ENCODE measurements at regions not wholly inside any gene's neighbourhood (a gene's known extent, or its start where the extent isn't known, plus 50 kb on each side); places are given as distances from the start of the nearest gene placed in this dataset.

DNA sequence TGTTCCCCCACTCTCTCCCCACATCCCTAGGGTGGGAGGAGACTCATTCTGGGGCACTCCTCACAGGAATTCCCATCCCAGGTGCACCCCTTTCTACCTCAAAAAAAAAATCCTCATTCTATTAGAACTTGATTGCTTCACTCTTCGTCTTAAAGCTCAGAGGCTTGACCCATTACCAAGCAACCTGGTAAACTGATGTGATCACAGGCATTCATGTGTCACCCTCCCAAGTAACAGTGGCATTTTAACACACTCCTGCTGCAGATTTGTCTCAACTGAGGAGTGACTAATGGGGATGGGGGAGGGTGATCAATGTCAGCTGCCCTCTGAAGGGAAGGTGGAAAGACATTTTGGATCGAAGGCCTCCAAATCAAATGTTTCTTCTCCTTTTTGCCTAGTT lies 78.1 kb upstream of the PTHLH start:
- no peak overlapping the region for H3K4me3 Mint-ChIP-seq (ENCODE audit: low read depth, unreplicated experiment)
- H3K9me3 Mint-ChIP-seq (ENCODE audit: low read depth, unreplicated experiment), result no peaks in the 10 kb centered on the region

DNA sequence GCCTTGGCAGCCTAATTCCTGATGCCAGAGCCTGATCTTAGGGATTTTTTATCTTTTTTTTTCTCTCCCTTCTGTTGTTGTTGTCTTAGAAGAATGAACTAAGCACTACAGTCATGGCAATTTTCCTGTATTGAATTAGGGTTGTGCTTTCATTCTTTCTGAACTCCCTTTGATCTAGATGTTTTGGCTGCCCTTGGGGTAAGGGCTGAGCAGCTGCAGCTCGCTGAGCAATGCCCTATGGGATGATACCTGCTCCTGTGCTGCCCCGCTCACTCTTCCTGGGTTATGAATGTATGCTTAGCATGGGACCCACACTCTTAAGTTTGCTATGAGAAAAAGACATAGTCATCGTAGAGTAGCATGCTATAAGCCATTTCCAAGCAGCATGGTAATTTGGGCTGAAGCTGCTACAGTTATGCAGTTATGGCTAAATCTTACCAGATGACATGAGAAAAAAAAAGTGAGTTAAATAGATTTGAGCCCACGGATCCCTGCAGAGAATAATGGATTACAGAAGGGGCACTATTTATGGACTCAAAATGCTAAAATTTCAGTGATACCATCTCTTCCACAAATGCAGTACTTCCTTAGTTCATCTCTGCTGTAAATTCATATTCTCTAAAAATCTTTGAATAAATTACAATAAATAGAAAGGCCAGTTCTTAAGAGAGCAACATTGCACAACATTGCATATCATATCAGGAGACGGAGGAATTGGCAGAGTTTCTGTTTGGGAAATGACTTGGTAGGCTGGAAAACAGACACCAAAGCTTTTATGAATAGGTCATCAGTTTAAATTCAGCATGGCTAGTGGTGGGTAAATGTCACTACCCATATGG lies 79.2 kb upstream of the PTHLH start:
- Mint-ChIP-seq H3K27me3 (ENCODE audit: unreplicated experiment) (no peaks in the 10 kb centered on the region), H3K4me3 (ENCODE audit: low read depth, unreplicated experiment) (no peak overlapping the region), H3K27ac (ENCODE audit: unreplicated experiment) (peak overlapping the region; percentile 11), H3K4me1 (ENCODE audit: low read depth, unreplicated experiment) (no peaks in the 10 kb centered on the region), H3K36me3 (ENCODE audit: insufficient read depth, unreplicated experiment) (no peaks in the 10 kb centered on the region), H3K9me3 (ENCODE audit: low read depth, unreplicated experiment) (no peaks in the 10 kb centered on the region)
- intact Hi-C loops (cut with micrococcal nuclease; ENCODE audit: unreplicated experiment), result no loop called here
- CTCF ChIA-PET, result interaction anchor here (0.6 kb wide), 1 partner anchor 99 kb away, joined by 4 read pairs; no protein-coding TSS in a partner anchor
- BruUV-seq (replicated peaks), result no TSS peak
- no peak for DNase-seq
- TF ChIP-seq, protein P1, sequence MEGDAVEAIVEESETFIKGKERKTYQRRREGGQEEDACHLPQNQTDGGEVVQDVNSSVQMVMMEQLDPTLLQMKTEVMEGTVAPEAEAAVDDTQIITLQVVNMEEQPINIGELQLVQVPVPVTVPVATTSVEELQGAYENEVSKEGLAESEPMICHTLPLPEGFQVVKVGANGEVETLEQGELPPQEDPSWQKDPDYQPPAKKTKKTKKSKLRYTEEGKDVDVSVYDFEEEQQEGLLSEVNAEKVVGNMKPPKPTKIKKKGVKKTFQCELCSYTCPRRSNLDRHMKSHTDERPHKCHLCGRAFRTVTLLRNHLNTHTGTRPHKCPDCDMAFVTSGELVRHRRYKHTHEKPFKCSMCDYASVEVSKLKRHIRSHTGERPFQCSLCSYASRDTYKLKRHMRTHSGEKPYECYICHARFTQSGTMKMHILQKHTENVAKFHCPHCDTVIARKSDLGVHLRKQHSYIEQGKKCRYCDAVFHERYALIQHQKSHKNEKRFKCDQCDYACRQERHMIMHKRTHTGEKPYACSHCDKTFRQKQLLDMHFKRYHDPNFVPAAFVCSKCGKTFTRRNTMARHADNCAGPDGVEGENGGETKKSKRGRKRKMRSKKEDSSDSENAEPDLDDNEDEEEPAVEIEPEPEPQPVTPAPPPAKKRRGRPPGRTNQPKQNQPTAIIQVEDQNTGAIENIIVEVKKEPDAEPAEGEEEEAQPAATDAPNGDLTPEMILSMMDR (IDR thresholded peaks at IDR 0.05; ENCODE audit: unreplicated experiment), result no peak

More for the DNA sequence above, 78.1 kb upstream of the PTHLH start:
- intact Hi-C loops (cut with micrococcal nuclease; ENCODE audit: unreplicated experiment), result no loop called here
- CTCF ChIA-PET, result interaction anchor here (1.0 kb wide), 1 partner anchor 29 kb away, joined by 4 read pairs; no protein-coding TSS in a partner anchor
- TF ChIP-seq, protein P1 (IDR thresholded peaks at IDR 0.05; ENCODE audit: unreplicated experiment), result no peak
- Mint-ChIP-seq H3K36me3 (ENCODE audit: insufficient read depth, unreplicated experiment) (no peaks in the 10 kb centered on the region), H3K27me3 (ENCODE audit: unreplicated experiment) (no peaks in the 10 kb centered on the region), H3K27ac (ENCODE audit: unreplicated experiment) (no peak overlapping the region), H3K4me1 (ENCODE audit: low read depth, unreplicated experiment) (no peaks in the 10 kb centered on the region)
- no peak for DNase-seq
- BruUV-seq (replicated peaks), result no TSS peak

DNA sequence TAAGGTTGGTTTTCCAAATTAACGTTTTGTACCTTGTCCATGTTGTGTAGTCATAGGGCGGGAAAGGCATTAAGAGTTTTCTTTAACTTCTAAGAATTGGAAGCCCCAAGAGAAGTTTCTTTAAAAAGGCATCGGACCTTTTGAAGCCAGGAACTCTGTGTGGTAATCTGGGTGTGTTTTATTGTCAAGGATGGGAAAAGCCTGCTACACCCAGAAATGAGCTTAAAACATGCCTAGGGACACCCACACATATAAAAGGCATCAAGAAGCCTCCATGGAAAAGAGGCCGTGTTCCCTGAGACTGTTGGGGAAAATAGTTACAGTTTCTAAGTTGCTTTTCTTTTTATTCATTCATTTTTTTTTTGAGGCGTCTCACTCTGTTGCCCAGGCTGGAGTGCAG lies 81.0 kb upstream of the PTHLH start:
- no peaks in the 10 kb centered on the region for H3K36me3 Mint-ChIP-seq (ENCODE audit: insufficient read depth, unreplicated experiment)
- no peaks in the 10 kb centered on the region for H3K4me1 Mint-ChIP-seq (ENCODE audit: low read depth, unreplicated experiment)
- intact Hi-C loops (cut with micrococcal nuclease; ENCODE audit: unreplicated experiment), result no loop called here
- H3K27ac Mint-ChIP-seq (ENCODE audit: unreplicated experiment), result no peak overlapping the region
- CTCF ChIA-PET, result no interaction called here
- H3K9me3 Mint-ChIP-seq (ENCODE audit: low read depth, unreplicated experiment), result no peaks in the 10 kb centered on the region
- no peak overlapping the region for H3K4me3 Mint-ChIP-seq (ENCODE audit: low read depth, unreplicated experiment)
- H3K27me3 Mint-ChIP-seq (ENCODE audit: unreplicated experiment), result no peaks in the 10 kb centered on the region
- DNase-seq, result no peak
- no TSS peak for BruUV-seq (replicated peaks)
- TF ChIP-seq, protein P1 (IDR thresholded peaks at IDR 0.05; ENCODE audit: unreplicated experiment), result no peak

DNA sequence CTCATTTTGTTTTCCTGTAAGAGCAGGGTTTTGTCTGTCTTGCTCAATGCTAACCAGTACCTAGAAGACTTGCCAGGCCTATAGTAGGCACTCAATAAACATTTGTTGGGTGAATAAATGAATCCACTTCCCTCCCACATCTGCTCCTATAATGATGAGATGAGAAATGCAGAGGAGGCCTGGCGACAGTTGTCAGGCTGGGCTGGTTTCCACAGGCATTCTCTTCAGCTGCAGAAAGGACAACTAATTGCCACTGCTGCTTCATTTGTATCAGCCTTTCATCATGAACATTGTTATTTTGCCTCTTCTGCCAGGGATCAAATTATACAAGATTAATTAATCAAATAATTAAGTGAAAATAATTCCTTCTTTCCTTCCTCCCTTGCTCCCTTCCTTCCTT lies 82.0 kb upstream of the PTHLH start:
- Mint-ChIP-seq H3K27me3 (ENCODE audit: unreplicated experiment) (no peaks in the 10 kb centered on the region), H3K36me3 (ENCODE audit: insufficient read depth, unreplicated experiment) (no peaks in the 10 kb centered on the region), H3K9me3 (ENCODE audit: low read depth, unreplicated experiment) (no peaks in the 10 kb centered on the region), H3K4me1 (ENCODE audit: low read depth, unreplicated experiment) (peaks cover 8% of the 10 kb centered on the region), H3K27ac (ENCODE audit: unreplicated experiment) (no peak overlapping the region), H3K4me3 (ENCODE audit: low read depth, unreplicated experiment) (no peak overlapping the region)
- no peak for DNase-seq
- CTCF ChIA-PET, result no interaction called here
- TF ChIP-seq, protein P1 (IDR thresholded peaks at IDR 0.05; ENCODE audit: unreplicated experiment), result no peak
- intact Hi-C loops (cut with micrococcal nuclease; ENCODE audit: unreplicated experiment), result no loop called here
- no TSS peak for BruUV-seq (replicated peaks)

Data from Calu3 (cell line).